ENCODE measurements at regions not wholly inside any gene's neighbourhood (a gene's known extent, or its start where the extent isn't known, plus 50 kb on each side); places are given as distances from the start of the nearest gene placed in this dataset.
"Not testable (repeated sequence)": the region's sequence is repeated elsewhere in the genome, so short reads cannot be mapped to it uniquely, and the experiment has no call there.

- Histone ChIP-seq H3K9ac (ENCODE audit: extremely low read depth, low read length, poor library complexity, severe bottlenecking) (no peak overlapping the region), H3K36me3 (ENCODE audit: control insufficient read depth, insufficient read depth, low read length) (no peaks in the 10 kb centered on the region), H3K27ac (ENCODE audit: low read depth, low read length) (no peak overlapping the region), H3K27me3 (ENCODE audit: control insufficient read depth, insufficient read depth, low read length, poor library complexity, severe bottlenecking) (no peaks in the 10 kb centered on the region), H3K9me3 (ENCODE audit: control insufficient read depth, low read length) (no peaks in the 10 kb centered on the region), H3K4me1 (ENCODE audit: control insufficient read depth, insufficient read depth, low read length) (no peaks in the 10 kb centered on the region), H3K4me3 (ENCODE audit: low read length) (no peak overlapping the region)
- WGBS, 2 experiments (ENCODE audit: insufficient coverage in 1 of 2, insufficient read length in 1 of 2): 90 to 91% methylated on average over 3 of the region's 3 CpGs
- Mint-ChIP-seq H3K9me3 (no peaks in the 10 kb centered on the region), H3K27me3 (ENCODE audit: insufficient read depth) (no peaks in the 10 kb centered on the region), H3K4me3 (no peak overlapping the region), H3K27ac (no peak overlapping the region), H3K4me1 (no peaks in the 10 kb centered on the region), H3K36me3 (ENCODE audit: low read depth) (no peaks in the 10 kb centered on the region)
- TF ChIP-seq CTCF (conservative IDR thresholded peaks at IDR 0.05): no peak
- no peak for DNase-seq
Observed at GRCh38 chr9:29422438-29422837, 1849.2 kb upstream of the C9orf72 start.

- no peak for DNase-seq
- Mint-ChIP-seq H3K36me3 (ENCODE audit: low read depth) (peaks cover 31% of the 10 kb centered on the region), H3K4me3 (no peak overlapping the region), H3K27me3 (ENCODE audit: insufficient read depth) (no peaks in the 10 kb centered on the region), H3K4me1 (peaks cover 21% of the 10 kb centered on the region), H3K27ac (no peak overlapping the region), H3K9me3 (peaks cover 16% of the 10 kb centered on the region)
- H3K27me3 ChIP-seq (ENCODE audit: control insufficient read depth, insufficient read depth, low read length, poor library complexity, severe bottlenecking): no peaks in the 10 kb centered on the region
- no peak for TF ChIP-seq CTCF (conservative IDR thresholded peaks at IDR 0.05)
- H3K4me3 ChIP-seq (ENCODE audit: low read length): no peak overlapping the region
- H3K4me1 ChIP-seq (ENCODE audit: control insufficient read depth, insufficient read depth, low read length): peaks cover 4% of the 10 kb centered on the region
- H3K9me3 ChIP-seq (ENCODE audit: control insufficient read depth, low read length): peaks cover 5% of the 10 kb centered on the region
- no peaks in the 10 kb centered on the region for H3K36me3 ChIP-seq (ENCODE audit: control insufficient read depth, insufficient read depth, low read length)
- H3K9ac ChIP-seq (ENCODE audit: extremely low read depth, low read length, poor library complexity, severe bottlenecking): no peak overlapping the region
- no peak overlapping the region for H3K27ac ChIP-seq (ENCODE audit: low read depth, low read length)
Observed at GRCh38 chr9:29432191-29432590, 1858.9 kb upstream of the C9orf72 start.

GRCh38 chr9:29432656-29433055 lies 1859.4 kb upstream of the C9orf72 start:
- not testable (repeated sequence) for H3K4me3 Mint-ChIP-seq; H3K27me3 Mint-ChIP-seq (ENCODE audit: insufficient read depth); H3K27ac ChIP-seq (ENCODE audit: low read depth, low read length); DNase-seq; H3K36me3 ChIP-seq (ENCODE audit: control insufficient read depth, insufficient read depth, low read length); H3K27me3 ChIP-seq (ENCODE audit: control insufficient read depth, insufficient read depth, low read length, poor library complexity, severe bottlenecking); H3K27ac Mint-ChIP-seq; H3K9ac ChIP-seq (ENCODE audit: extremely low read depth, low read length, poor library complexity, severe bottlenecking); H3K4me3 ChIP-seq (ENCODE audit: low read length); H3K4me1 ChIP-seq (ENCODE audit: control insufficient read depth, insufficient read depth, low read length); H3K9me3 ChIP-seq (ENCODE audit: control insufficient read depth, low read length)
- Mint-ChIP-seq H3K4me1 (peaks cover 23% of the 10 kb centered on the region), H3K9me3 (peaks cover 16% of the 10 kb centered on the region), H3K36me3 (ENCODE audit: low read depth) (peaks cover 31% of the 10 kb centered on the region)
- 90 to 96% methylated on average over 2 of the region's 2 CpGs for WGBS, 2 experiments (ENCODE audit: insufficient coverage in 1 of 2, insufficient read length in 1 of 2)

GRCh38 chr9:29435368-29435767 lies 1862.1 kb upstream of the C9orf72 start:
- H3K9me3 ChIP-seq (ENCODE audit: control insufficient read depth, low read length): no peaks in the 10 kb centered on the region
- Mint-ChIP-seq H3K9me3 (peaks cover 4% of the 10 kb centered on the region), H3K27ac (no peak overlapping the region), H3K36me3 (ENCODE audit: low read depth) (peaks cover 19% of the 10 kb centered on the region), H3K4me3 (no peak overlapping the region), H3K4me1 (peaks cover 41% of the 10 kb centered on the region), H3K27me3 (ENCODE audit: insufficient read depth) (no peaks in the 10 kb centered on the region)
- TF ChIP-seq CTCF (conservative IDR thresholded peaks at IDR 0.05): no peak
- H3K4me3 ChIP-seq (ENCODE audit: low read length): no peak overlapping the region
- no peak overlapping the region for H3K9ac ChIP-seq (ENCODE audit: extremely low read depth, low read length, poor library complexity, severe bottlenecking)
- 100% methylated on average over 1 of the region's 1 CpG; no CpG with 5 or more reads in 1 of the 2 experiments for WGBS, 2 experiments (ENCODE audit: insufficient coverage in 1 of 2, insufficient read length in 1 of 2)
- no peak overlapping the region for H3K27ac ChIP-seq (ENCODE audit: low read depth, low read length)
- peaks cover 9% of the 10 kb centered on the region for H3K4me1 ChIP-seq (ENCODE audit: control insufficient read depth, insufficient read depth, low read length)
- no peak for DNase-seq
- H3K36me3 ChIP-seq (ENCODE audit: control insufficient read depth, insufficient read depth, low read length): no peaks in the 10 kb centered on the region
- no peaks in the 10 kb centered on the region for H3K27me3 ChIP-seq (ENCODE audit: control insufficient read depth, insufficient read depth, low read length, poor library complexity, severe bottlenecking)
